ENCODE measurements at regions not wholly inside any gene's neighbourhood (a gene's known extent, or its start where the extent isn't known, plus 50 kb on each side); places are given as distances from the start of the nearest gene placed in this dataset.

- TF ChIP-seq CTCF (IDR thresholded peaks at IDR 0.05; ENCODE audit: low read length) (no peak), EZH2 (IDR thresholded peaks at IDR 0.05; ENCODE audit: borderline replicate concordance, low read length) (no peak)
These were observed 195.5 kb upstream of the CTAGE1 start for GRCh38 chr18:22613058-22613690.
